ENCODE measurements at regions not wholly inside any gene's neighbourhood (a gene's known extent, or its start where the extent isn't known, plus 50 kb on each side); places are given as distances from the start of the nearest gene placed in this dataset.
A peak's percentile ranks its signal among the peaks of the same experiment; 100 is the strongest.

- intact Hi-C loops (cut with micrococcal nuclease; ENCODE audit: unreplicated experiment), result no loop called here
- BruUV-seq (replicated peaks), result no TSS peak
- H3K9me3 ChIP-seq (ENCODE audit: low read depth, low read length, poor library complexity, severe bottlenecking), result no peaks in the 10 kb centered on the region
- TF ChIP-seq EZH2 (IDR thresholded peaks at IDR 0.05; ENCODE audit: borderline replicate concordance, low read depth, low read length, poor library complexity, severe bottlenecking), result no peak
- TF ChIP-seq CTCF (conservative IDR thresholded peaks at IDR 0.05; ENCODE audit: low read depth, low read length), result no peak
- no peaks in the 10 kb centered on the region for H3K36me3 ChIP-seq (ENCODE audit: insufficient read depth, low read length, poor library complexity, severe bottlenecking)
- CTCF ChIA-PET, result no interaction called here
- no peak overlapping the region for H3K27ac ChIP-seq (ENCODE audit: low read depth, low read length, poor library complexity, severe bottlenecking)
- H3K27me3 ChIP-seq (replicated peaks; ENCODE audit: insufficient read depth, low read depth, low read length, poor library complexity), result no peaks in the 10 kb centered on the region
- no peak overlapping the region for H3K4me3 ChIP-seq (ENCODE audit: low read depth, low read length, poor library complexity, severe bottlenecking)
- peaks cover 7% of the 10 kb centered on the region for H3K4me1 ChIP-seq (ENCODE audit: insufficient read depth, low read length, poor library complexity, severe bottlenecking)
- POLR2A ChIA-PET (ENCODE audit: low non-redundant PET), result no interaction called here
- peak; percentile 55 for DNase-seq (ENCODE audit: low spot score)
These were observed 197.5 kb upstream of the COL3A1 start for GRCh38 chr2:188776634-188777033.

GRCh38 chr2:188784269-188784762 lies 189.9 kb upstream of the COL3A1 start:
- POLR2A ChIA-PET (ENCODE audit: low non-redundant PET), result no interaction called here
- no TSS peak for BruUV-seq (replicated peaks)
- CTCF ChIA-PET, result no interaction called here
- Histone ChIP-seq H3K9me3 (ENCODE audit: low read depth, low read length, poor library complexity, severe bottlenecking) (no peaks in the 10 kb centered on the region), H3K27me3 (replicated peaks; ENCODE audit: insufficient read depth, low read depth, low read length, poor library complexity) (no peaks in the 10 kb centered on the region), H3K27ac (ENCODE audit: low read depth, low read length, poor library complexity, severe bottlenecking) (no peak overlapping the region), H3K4me3 (ENCODE audit: low read depth, low read length, poor library complexity, severe bottlenecking) (no peak overlapping the region), H3K36me3 (ENCODE audit: insufficient read depth, low read length, poor library complexity, severe bottlenecking) (no peaks in the 10 kb centered on the region), H3K4me1 (ENCODE audit: insufficient read depth, low read length, poor library complexity, severe bottlenecking) (peaks cover 29% of the 10 kb centered on the region)
- TF ChIP-seq EZH2 (IDR thresholded peaks at IDR 0.05; ENCODE audit: borderline replicate concordance, low read depth, low read length, poor library complexity, severe bottlenecking), result no peak
- no peak for TF ChIP-seq CTCF (conservative IDR thresholded peaks at IDR 0.05; ENCODE audit: low read depth, low read length)
- no peak for DNase-seq (ENCODE audit: low spot score)
- intact Hi-C loops (cut with micrococcal nuclease; ENCODE audit: unreplicated experiment), result no loop called here

- BruUV-seq (replicated peaks), result no TSS peak
- POLR2A ChIA-PET (ENCODE audit: low non-redundant PET), result no interaction called here
- CTCF ChIA-PET, result no interaction called here
These were observed 189.1 kb upstream of the COL3A1 start for GRCh38 chr2:188785061-188785460.

More at GRCh38 chr2:188785061-188785460, 189.1 kb upstream of the COL3A1 start:
- no peak for DNase-seq (ENCODE audit: low spot score)
- no peaks in the 10 kb centered on the region for H3K27me3 ChIP-seq (replicated peaks; ENCODE audit: insufficient read depth, low read depth, low read length, poor library complexity)
- no peaks in the 10 kb centered on the region for H3K36me3 ChIP-seq (ENCODE audit: insufficient read depth, low read length, poor library complexity, severe bottlenecking)
- no peak overlapping the region for H3K27ac ChIP-seq (ENCODE audit: low read depth, low read length, poor library complexity, severe bottlenecking)
- intact Hi-C loops (cut with micrococcal nuclease; ENCODE audit: unreplicated experiment), result no loop called here
- no peak for TF ChIP-seq CTCF (conservative IDR thresholded peaks at IDR 0.05; ENCODE audit: low read depth, low read length)
- TF ChIP-seq EZH2 (IDR thresholded peaks at IDR 0.05; ENCODE audit: borderline replicate concordance, low read depth, low read length, poor library complexity, severe bottlenecking), result no peak
- H3K9me3 ChIP-seq (ENCODE audit: low read depth, low read length, poor library complexity, severe bottlenecking), result no peaks in the 10 kb centered on the region
- no peak overlapping the region for H3K4me3 ChIP-seq (ENCODE audit: low read depth, low read length, poor library complexity, severe bottlenecking)
- peaks cover 29% of the 10 kb centered on the region for H3K4me1 ChIP-seq (ENCODE audit: insufficient read depth, low read length, poor library complexity, severe bottlenecking)

Data from A673 (cell line).